ENCODE measurements at regions not wholly inside any gene's neighbourhood (a gene's known extent, or its start where the extent isn't known, plus 50 kb on each side); places are given as distances from the start of the nearest gene placed in this dataset.

DNA sequence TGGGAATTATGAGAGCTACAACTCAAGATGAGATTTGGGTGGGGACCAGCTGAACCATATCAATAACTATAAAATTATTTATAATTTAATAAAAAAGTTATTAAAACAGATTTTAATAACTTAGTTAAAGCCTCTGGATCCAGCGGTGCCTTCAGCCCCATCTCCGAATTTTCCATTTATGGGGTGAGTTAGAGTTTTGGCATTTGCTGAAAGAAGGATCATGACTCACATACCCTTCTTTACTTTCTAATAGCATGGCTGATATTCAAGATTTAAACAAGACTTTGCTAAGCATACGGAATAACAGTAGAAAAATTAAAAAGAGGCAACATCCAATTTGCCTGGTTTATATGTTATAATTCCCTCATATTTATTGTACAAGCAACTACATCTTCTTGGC is 94.5 kb downstream of the RDH14 start:
- DNase-seq (ENCODE audit: low read depth): no peak

DNA sequence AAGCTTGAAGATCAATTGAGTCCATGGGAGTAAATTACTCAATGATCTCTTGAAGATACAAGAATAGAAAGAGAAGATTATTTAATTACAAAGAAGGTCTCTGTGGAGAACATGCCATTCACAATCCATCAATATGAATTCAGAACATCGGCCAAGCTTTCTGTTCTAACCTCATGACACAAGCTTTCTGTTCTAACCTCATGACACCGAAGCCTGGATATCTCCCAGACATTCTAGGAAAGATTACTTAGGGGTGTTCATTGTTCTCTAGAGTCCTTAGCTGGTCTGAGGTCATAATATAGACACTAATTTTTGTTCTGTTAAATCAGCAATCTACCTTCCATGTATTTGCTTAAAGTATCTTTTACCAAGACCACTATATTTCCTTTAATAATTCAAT is 95.5 kb downstream of the RDH14 start:
- no peak for DNase-seq (ENCODE audit: low read depth)

DNA sequence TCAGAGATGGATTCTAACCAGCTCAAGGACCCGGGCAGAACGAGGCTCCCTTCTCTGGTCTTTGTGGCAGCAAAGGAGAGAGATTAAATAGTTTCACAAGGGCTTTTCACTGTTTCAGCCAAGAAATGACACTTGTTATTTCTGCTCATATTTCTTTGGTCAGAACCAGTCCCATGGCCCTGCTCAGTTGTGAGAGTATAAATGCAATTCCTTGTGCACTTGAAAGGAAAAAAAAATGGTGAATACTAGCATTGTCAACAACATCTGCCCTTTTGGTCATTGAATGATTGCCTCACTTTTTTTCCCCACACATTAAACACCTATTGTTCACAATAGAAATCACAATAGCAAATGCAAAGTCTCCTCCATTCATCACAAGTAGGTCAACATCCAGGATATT is 104.4 kb downstream of the RDH14 start:
- no peak for DNase-seq (ENCODE audit: low read depth)

DNA sequence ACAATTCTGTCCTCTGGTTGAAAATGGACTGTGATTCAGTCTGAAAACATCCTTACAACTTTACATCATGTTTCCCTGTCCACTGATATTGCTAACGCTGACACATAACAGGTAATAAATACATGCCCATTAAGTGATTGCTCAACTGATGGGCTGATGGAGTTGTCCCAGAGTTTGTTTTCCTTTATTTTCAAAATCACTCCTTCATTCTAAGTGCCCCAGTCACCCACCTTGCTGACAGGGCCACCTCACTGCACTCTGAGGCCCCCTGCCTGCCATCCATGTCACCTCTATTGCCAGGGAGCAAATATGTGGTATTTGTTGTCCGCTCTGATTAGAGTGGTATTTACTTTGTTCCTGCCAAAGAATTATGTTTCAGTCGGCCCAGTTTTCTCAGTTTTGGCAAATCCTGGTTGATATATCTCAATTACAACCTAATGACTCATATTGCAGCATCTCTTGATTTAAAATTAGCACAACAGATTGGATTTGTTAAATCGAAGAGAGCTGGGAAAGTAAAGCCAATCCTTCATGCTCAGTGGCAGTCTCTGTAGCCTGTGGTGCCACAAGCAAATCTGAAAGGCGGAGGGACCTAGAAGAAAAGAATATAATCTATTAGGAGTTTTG is 105.1 kb downstream of the RDH14 start:
- DNase-seq (ENCODE audit: low read depth): no peak

DNA sequence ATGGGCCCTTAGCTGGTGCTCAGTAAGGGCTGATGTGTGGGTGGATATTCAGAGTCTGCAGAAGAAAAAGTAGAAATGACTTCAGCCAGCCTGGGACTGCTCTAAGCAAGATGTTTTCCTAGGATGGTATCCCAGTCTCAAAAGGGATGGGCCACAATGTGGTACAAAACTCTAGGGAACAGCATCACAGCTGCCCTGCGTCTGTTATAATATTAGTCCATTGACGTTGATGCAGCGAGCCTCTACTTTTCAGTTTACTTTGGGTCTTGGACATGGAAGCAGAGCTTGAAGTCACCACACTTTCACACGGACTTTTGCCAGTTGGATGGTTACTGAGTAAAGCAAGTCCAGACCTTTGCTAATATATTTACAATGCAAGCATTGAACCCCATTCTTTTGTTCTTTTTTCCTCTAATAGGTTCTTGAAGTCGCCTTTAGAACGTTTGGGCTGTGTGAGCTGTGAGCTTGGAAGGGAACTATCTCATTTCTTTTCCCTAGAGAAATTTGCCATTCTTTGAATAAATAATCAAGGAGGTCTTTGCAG is 105.7 kb downstream of the RDH14 start:
- no peak for DNase-seq (ENCODE audit: low read depth)

DNA sequence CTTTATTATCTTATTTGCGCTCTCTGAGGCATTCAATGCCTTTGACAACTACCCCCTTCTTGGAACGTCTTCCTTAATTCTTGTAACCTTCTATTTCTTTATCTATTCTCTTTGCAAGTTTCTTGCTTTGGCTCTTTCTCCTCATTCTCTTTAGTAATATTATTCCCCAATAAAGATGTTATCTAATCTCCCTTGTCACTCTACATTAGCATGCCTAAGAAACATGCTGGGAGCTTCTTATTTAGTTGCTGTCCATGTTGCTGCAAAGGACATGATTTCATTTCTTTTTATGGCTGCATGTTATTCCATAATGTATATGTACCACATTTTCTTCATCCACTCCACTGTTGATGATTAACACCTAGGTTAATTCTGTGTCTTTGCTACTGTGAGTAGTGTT is 113.7 kb downstream of the RDH14 start:
- no peak for DNase-seq (ENCODE audit: low read depth)

DNA sequence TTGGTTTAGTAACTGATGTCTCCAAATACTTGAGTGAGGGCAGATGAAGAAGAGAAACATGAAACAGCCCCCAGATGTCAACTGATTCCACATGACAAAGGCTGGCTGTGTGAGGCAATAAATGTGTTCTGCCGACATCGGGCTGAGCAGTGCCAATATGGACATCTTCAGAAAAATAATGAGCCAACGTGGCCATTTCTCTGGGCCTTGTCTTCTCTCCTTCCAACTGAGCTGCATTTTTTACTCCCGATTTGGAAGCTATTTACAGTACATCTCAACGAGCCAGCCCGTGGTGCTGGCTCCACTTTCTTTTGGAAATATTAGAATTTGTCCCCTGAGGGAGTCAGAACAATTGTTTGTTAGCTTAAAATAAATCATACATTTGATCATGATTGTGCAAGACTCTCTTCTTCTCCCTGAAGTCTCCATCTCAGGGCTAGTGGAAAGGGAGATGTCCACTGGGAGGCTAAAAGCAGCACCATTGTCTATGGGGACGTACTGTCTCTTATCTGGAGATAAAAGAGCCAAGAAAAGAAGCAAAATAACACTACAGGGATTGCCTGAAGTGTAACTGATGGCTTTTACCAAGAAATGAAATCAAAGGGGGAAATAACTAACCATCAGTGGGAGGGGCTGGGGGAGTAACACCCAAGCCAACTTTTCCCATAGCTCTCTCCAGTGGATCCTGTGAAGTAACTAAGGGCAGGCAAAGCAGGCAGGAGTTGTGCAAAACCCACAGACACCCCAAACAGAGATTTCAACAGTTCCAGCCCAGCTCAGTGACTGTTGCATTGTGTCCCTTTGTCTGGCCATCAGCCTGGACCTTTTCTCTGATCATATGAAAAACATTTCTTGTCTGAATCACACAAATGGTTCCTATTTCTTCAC is 114.8 kb downstream of the RDH14 start:
- DNase-seq (ENCODE audit: low read depth): no peak

DNA sequence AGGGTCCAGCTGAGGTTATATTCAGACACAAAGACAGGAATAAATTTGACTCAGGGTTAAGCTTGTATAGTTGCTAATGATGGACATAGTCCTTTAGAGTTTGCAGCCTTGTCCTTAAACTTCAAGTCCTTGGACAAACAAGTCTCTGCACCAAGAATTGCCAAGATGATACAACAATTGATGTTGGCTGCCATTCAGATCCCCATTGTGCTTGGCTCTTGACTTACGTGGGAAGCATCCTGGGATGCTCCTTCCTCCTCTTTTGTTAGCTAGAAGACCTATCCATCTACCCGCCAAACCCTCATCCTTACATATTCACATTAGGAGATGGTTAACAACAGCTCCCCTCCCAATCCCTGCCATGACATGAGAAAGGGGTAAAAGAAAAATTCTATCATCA is 115.6 kb downstream of the RDH14 start:
- DNase-seq (ENCODE audit: low read depth): no peak

DNA sequence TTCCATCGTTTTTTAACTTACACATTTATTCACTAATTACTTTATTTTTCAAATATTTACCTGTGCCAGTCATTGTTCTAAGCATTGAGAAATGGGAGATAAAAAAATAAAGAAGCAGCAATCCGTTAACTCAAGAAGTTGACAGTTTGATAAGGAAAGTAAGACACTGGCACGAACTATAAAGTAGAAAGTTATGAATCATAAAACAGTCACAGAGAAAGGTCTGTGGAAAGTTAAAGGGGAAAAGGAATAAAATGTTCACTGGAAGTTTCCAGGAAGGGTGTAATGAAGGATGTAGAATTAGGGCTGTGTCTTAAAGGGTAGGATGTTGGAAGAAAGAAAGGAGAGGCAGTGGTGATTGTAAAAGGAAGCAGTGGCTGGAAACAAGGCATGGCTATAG is 118.9 kb downstream of the RDH14 start:
- DNase-seq (ENCODE audit: low read depth): no peak

DNA sequence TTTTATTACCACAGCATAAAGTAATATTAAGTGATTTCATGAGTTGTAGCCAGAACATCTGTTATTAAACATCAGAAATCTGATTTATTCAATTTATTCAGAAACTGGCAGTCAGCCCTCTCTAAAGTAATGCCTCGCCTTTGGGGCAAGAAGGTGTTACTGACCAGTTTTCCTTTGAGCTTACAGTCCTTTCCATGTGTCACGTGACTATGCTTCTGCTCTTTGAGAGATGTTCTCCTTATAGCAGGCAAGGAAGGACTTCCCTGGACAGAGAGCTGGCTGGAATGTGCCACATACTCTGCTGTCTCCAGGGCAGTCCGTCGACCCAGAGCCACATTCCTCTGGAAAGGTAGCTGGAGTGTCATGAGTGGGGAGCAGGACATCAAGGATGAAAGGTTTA is 119.7 kb downstream of the RDH14 start:
- DNase-seq (ENCODE audit: low read depth): no peak

DNA sequence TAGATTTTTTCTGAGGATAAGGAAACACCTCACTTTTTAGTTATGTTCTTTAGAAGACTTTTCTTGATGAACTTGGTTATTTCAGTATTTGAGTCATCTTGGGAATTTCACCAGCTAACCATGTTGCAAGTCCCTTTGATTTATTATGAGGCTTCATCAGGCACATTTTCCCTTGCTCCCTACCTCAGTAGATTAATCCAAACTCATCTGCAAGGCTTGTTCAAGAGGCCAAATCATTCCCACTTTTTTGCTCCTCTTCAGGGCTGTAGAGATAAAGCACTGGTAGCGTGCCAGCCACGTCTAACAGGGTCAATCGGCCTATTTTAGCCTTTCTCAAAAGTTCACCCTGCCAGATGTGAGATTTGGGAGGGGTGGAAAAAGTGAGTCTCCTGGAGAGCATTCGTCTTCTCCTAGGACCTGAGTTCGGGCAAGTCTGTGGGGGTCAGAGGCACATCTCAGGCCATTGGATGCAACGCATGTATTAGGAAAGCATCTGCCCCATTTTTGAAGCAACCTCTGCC is 120.3 kb downstream of the RDH14 start:
- DNase-seq (ENCODE audit: low read depth): peak; percentile 40

DNA sequence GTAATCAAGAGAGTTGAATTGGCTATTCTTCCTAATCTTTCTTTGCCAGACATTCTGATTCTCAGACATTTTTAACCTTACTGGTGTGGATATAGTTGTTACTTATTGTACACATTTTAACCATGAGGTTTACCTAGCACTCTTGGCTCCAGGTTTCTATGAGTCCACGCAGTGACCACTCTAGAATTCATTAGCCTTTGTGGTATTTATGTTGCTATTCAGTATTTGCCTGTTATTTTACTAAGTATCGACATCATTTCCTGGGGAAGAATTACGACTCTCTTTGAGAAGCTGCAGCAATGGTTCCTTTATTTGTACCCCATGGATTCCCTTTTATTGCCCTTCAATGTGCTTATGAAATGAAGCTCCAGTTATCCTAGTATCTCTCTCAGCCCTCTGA is 120.7 kb downstream of the RDH14 start:
- no peak for DNase-seq (ENCODE audit: low read depth)

DNA sequence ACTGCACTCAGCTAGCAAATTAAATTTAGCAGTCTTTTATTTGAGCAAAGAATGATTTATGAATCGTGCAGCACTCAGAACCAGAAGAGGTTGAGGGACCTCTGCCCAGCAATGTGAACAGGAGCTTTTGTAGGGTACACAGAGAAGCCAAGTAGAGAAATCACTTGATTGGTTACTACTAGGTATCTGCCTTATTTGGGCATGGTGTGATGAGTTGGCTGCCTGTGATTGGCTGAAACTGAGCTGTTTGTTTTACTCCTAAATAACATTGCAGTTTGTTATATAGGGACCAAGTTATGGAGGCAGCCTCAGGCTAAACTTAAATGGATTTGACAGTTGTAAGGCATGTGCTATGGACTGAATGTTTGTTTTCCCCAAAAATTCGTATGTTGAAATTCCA is 122.5 kb downstream of the RDH14 start:
- DNase-seq (ENCODE audit: low read depth): no peak

DNA sequence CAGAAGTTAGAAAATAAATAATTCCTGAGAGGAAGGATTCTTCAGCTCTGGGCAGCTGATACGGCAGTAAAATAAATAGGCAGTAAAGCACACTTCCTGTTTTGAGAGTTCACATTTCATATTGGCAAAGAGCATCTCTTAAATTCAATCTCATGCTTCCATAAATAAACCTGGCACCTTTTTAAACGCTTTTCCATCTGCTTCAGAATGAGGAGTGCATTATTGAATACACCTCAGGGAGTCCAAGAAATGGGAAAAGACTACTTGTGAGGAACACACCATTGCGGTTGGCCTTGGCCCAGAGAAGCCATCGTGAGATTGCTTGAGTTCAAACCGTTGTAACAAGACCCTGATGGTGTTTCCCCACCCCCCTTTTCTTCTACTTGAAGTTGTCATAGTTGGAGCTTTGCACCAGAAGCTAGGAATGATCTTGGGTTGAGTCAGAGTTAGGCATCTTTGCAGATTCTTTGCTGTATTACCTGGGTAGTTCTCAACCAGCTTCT is 123.9 kb downstream of the RDH14 start:
- no peak for DNase-seq (ENCODE audit: low read depth)

DNA sequence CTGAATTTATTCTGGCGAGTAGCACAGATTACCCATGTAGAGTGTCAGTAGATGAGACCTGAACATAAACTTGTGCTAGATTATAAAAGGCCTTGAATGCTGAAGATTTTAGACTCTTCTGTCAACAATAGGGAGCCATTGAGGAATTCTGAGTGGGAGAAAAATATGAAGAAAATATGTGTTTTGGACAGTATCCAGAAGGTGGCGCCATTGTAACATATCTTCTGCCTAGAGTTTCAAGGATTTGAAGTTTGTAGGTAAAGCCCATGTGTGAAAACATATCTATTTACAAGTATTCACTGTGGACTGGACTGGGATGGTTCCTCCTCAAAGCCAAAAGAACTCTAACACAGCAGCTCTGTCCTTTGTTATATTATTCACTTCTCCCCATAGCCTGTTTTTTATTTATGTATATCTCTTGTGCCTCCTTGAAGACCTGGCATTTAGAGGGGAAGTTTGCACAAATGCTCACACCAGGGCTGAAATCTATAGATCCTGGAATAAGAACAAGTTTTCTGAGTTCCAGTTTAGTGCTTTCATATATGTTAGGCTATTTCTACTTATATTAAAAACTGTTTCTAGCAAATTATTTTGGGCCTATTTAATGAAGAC is 124.9 kb downstream of the RDH14 start:
- no peak for DNase-seq (ENCODE audit: low read depth)

DNA sequence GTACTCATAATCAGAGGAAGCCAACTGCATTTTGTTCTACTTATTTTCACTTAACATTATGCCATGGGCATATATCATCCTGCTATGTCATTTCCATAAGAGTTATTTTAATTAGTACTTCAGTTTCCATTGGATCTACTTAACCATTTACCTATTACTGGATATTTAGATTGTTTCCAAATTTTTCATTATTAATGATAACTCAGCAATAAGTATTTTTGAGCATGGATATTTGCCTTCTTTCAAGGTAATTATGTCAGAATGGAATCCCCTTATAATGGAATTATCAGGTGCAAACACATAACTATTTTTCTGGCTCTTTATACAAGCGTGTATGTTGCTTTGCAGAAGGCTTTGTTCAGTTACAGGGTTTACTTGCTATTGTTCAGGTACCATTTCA is 126.6 kb downstream of the RDH14 start:
- DNase-seq (ENCODE audit: low read depth): no peak

DNA sequence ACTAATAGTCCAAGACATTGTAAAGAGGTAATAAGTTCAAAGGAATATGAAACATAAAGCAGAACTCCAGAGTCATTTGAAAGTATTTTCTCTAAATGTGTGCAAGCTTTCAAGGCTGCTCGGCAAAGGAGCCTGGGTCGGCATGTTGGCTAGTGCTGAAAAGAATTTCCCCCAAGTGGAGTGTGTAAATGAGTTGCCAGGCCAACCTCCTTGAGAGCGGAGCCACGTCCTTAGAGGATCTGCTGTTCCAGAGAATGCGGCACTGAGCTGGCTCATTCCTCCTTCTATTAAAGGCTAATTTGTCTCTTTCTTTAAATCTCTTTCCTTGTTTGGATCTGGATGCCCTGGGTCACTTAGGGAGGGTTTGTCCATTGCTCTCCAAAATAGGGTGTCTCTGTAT is 127.5 kb downstream of the RDH14 start:
- no peak for DNase-seq (ENCODE audit: low read depth)

DNA sequence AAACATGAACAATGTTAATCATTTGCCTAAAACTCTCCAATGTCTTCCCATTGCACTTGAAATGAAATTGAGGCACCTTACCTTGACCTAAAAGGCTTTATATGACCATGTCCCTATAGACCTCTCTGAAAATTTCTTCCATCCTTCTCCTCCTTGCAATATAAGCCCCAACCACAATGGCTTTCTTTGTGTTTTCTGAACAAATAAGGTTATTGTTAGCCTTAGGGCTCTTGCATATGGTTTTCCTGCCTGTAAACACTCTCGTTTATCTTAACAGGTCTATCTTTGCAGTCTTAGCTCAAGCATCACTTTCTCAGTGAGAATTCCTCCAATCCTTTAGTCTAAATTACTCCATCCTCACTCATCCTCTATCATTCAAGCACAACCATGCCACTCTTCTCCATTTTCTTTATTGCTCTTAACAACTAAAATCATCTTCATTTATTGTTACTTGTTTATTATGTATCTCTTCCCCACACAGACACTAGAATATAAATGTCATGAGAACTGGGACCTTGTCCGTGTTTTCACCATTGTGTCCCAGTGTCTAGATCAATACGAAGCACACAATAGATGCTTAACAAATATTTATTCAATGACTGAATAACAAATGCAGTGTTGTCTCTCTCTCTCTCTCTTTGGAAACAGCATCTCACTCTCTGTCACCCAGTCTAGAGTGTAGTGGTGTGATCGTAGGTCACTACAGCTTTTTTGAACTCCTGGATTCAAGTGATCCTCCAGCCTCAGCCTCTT is 129.3 kb downstream of the RDH14 start:
- no peak for DNase-seq (ENCODE audit: low read depth)

DNA sequence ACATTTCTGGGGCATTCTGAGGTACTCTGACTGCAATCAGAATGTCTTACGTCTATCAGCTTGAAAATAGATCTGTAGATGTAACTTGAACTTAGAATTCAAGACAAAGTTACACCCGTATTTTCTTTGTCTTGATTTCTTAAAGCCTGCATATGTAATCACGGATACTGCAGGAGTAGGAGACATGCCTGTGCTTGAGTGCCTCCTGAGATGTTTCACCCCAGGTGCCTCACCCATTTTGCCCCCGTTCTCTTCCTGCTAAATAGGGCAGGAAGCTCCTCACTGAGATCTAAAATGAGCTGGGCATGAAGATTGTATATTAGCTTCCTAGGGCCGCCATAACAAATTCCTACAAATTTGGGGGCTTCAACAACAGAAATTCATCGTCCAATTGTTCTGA is 131.9 kb downstream of the RDH14 start:
- DNase-seq (ENCODE audit: low read depth): no peak

DNA sequence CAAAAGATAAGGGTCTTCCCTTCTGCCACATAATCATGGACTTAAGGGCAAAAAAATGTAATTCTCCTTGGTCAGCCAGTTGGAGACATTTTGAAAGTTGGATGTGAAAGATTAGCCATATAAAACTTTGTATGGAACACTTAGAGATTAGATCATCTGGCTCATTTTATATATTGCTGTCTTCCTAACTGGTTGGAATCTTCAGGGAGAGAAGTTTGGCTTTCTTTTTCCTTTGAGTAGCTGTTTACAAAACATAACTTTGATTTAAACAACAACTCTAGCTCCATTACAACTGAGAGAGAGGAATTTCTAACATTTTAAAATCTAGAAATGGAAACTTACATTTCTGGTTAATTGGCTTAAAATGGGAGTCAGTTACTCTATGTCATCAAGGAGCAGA is 132.7 kb downstream of the RDH14 start:
- no peak for DNase-seq (ENCODE audit: low read depth)

DNA sequence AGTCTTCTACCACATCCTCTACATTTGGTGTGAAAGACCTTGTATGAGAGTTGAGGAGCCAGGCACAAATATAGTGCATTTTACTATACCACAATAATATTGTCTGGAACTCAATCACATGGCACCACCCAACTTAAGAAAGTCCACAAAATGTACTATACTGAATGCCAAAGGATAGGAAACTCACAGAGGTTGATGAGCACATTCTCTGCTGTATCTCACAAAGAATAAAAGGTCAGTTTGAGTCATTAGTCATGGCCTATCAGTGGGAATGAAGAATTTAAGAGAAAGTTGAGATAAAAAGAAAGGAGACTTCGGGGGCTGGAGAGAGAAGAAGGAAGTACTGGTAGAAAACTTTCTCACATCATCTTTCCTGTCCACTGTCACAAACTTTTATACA is 134.3 kb downstream of the RDH14 start:
- DNase-seq (ENCODE audit: low read depth): no peak

DNA sequence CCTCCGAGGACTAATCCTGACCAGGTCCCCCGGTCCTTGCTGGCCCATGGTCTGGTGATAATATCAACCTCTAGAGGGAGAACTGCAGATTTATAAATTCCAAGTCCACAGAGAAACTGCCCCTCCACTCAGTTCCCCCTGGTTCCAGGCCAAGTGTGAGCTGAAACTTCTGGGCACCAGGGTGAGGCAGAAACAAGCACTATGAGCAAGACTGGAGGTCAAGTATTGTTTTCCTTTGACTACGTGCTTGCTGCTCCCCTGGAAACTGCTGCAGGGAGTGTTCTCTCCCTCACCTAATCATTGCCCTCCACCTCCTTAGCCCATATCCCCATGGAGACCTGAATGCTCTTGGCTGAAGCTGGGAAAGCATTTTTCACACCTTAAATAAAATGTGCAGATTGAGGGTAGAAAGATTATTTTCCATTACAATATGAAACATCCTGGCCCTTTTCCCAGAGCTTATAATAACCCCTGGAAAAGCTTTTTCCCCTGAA is 135.2 kb downstream of the RDH14 start:
- DNase-seq (ENCODE audit: low read depth): no peak

All from non-pigmented ciliary epithelial cell (primary cell).